ENCODE measurements at regions not wholly inside any gene's neighbourhood (a gene's known extent, or its start where the extent isn't known, plus 50 kb on each side); places are given as distances from the start of the nearest gene placed in this dataset.
"Not testable (repeated sequence)": the region's sequence is repeated elsewhere in the genome, so short reads cannot be mapped to it uniquely, and the experiment has no call there.

DNA sequence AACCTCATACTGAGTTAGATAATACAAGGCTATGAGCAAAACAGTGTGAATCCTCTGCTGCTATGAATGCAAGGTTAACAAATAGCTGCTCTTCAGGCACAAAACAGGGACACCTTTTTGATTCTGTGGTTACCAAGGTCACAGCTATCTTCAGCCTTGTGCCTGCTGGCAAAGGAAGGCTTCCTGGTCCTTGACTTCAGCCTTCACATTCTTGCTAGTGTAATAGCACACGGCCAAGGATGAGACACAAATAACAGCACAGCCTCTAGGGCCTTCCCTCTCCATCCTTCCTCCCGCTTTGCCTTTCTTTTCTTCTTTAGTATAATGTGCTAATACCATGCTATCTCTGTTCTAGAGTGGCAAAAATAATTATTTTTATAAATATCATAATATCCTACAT, 130.6 kb upstream of the CAV2 start:
- TF ChIP-seq SPI1 (IDR thresholded peaks at IDR 0.05; ENCODE audit: borderline replicate concordance, insufficient read depth, low read depth, low read length) (no peak), MTA2 (IDR thresholded peaks at IDR 0.05; ENCODE audit: low read depth) (no peak)
- ChIA-PET SMC1A (ENCODE audit: uncharacterized antibody, unreplicated experiment) (no interaction called here), RAD21 (ENCODE audit: unreplicated experiment) (interaction anchor here (0.6 kb wide), 1 partner anchor 128 kb away, joined by 3 read pairs; no protein-coding TSS in a partner anchor), POLR2A (no interaction called here), CTCF (no interaction called here)
- no peak overlapping the region for H3K27ac ChIP-seq (ENCODE audit: control insufficient read depth, insufficient read depth)
- H3K79me2 ChIP-seq (ENCODE audit: control insufficient read depth, insufficient read depth, low read length): no peaks in the 10 kb centered on the region
- H3K4me3 ChIP-seq: no peak overlapping the region
- 7% methylated on average over 2 of the region's 2 CpGs for WGBS (ENCODE audit: insufficient coverage, insufficient replicate concordance, low lambda C conversion rate, missing lambda C conversion rate)
- H3K36me3 ChIP-seq (ENCODE audit: control insufficient read depth in 2 of 2, insufficient read depth in 2 of 2, low read length in 1 of 2): no peaks in the 10 kb centered on the region
- H3K9me3 ChIP-seq (replicated peaks; ENCODE audit: control insufficient read depth, insufficient read depth, low read length): no peaks in the 10 kb centered on the region
- FAIRE-seq: no peak
- no peaks in the 10 kb centered on the region for H3K4me1 ChIP-seq (ENCODE audit: control insufficient read depth, insufficient read depth, low read length)
- H3K27me3 ChIP-seq (replicated peaks in 1 of 2; ENCODE audit: control insufficient read depth in 2 of 2, insufficient read depth in 2 of 2, low read length in 1 of 2): no peaks in the 10 kb centered on the region; a peak in 1 of 4 replicates
- H3K4me2 ChIP-seq (ENCODE audit: control insufficient read depth, insufficient read depth): no peak overlapping the region
- no peaks in the 10 kb centered on the region for H4K20me1 ChIP-seq (ENCODE audit: control insufficient read depth, insufficient read depth)
- ATAC-seq: no peak
- no peak for DNase-seq (ENCODE audit: low read depth, low spot score)
- BruUV-seq (replicated peaks): no TSS peak
- in situ Hi-C loops (cut with MboI) (no loop called here), intact Hi-C loops (cut with micrococcal nuclease; ENCODE audit: unreplicated experiment) (no loop called here)
- H3K9ac ChIP-seq (ENCODE audit: control insufficient read depth, insufficient read depth, low read length): no peak overlapping the region
- H2AFZ ChIP-seq (ENCODE audit: control insufficient read depth, low read depth, low read length): no peak overlapping the region

DNA sequence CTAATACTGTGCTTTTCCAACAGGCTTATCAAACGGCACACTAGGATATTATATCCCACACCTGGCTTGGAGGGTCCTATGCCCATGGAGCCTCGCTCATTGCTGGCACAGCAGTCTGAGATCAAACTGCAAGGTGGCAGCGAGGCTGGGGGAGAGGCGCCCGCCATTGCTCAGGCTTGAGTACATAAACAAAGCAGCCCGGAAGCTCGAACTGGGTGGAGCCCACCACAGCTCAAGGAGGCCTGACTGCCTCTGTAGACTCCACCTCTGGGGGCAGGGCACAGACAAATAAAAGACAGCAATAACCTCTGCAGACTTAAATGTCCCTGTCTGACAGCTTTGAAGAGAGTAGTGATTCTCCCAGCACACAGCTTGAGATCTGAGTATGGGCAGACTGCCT, 128.0 kb upstream of the CAV2 start:
- intact Hi-C loops (cut with micrococcal nuclease; ENCODE audit: unreplicated experiment); H3K27ac ChIP-seq (ENCODE audit: control insufficient read depth, insufficient read depth); H4K20me1 ChIP-seq (ENCODE audit: control insufficient read depth, insufficient read depth); SMC1A ChIA-PET (ENCODE audit: uncharacterized antibody, unreplicated experiment); H3K36me3 ChIP-seq (ENCODE audit: control insufficient read depth in 2 of 2, insufficient read depth in 2 of 2, low read length in 1 of 2); H3K4me2 ChIP-seq (ENCODE audit: control insufficient read depth, insufficient read depth); POLR2A ChIA-PET; H3K79me2 ChIP-seq (ENCODE audit: control insufficient read depth, insufficient read depth, low read length); H3K27me3 ChIP-seq (replicated peaks in 1 of 2; ENCODE audit: control insufficient read depth in 2 of 2, insufficient read depth in 2 of 2, low read length in 1 of 2); BruUV-seq (replicated peaks); H3K9me3 ChIP-seq (replicated peaks; ENCODE audit: control insufficient read depth, insufficient read depth, low read length); H2AFZ ChIP-seq (ENCODE audit: control insufficient read depth, low read depth, low read length); H3K9ac ChIP-seq (ENCODE audit: control insufficient read depth, insufficient read depth, low read length); CTCF ChIA-PET; FAIRE-seq; DNase-seq (ENCODE audit: low read depth, low spot score); H3K4me1 ChIP-seq (ENCODE audit: control insufficient read depth, insufficient read depth, low read length); ATAC-seq; in situ Hi-C loops (cut with MboI); RAD21 ChIA-PET (ENCODE audit: unreplicated experiment); H3K4me3 ChIP-seq: not testable (repeated sequence)
- WGBS (ENCODE audit: insufficient coverage, insufficient replicate concordance, low lambda C conversion rate, missing lambda C conversion rate): 70% methylated on average over 7 of the region's 7 CpGs

DNA sequence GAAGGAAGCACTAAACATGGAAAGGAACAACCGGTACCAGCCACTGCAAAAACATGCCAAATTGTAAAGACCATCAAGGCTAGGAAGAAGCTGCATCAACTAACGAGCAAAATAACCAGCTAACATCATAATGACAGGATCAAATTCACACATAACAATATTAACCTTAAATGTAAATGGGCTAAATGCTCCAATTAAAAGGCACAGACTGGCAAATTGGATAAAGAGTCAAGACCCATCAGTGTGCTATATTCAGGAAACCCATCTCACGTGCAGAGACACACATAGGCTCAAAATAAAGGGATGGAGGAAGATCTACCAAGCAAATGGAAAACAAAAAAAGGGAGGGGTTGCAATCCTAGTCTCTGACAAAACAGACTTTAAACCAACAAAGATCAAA, 126.3 kb upstream of the CAV2 start:
- DNase-seq (ENCODE audit: low read depth, low spot score); CTCF ChIA-PET; RAD21 ChIA-PET (ENCODE audit: unreplicated experiment); H3K27me3 ChIP-seq (replicated peaks in 1 of 2; ENCODE audit: control insufficient read depth in 2 of 2, insufficient read depth in 2 of 2, low read length in 1 of 2); H3K79me2 ChIP-seq (ENCODE audit: control insufficient read depth, insufficient read depth, low read length); H3K4me2 ChIP-seq (ENCODE audit: control insufficient read depth, insufficient read depth); H4K20me1 ChIP-seq (ENCODE audit: control insufficient read depth, insufficient read depth); H3K27ac ChIP-seq (ENCODE audit: control insufficient read depth, insufficient read depth); POLR2A ChIA-PET; H3K9me3 ChIP-seq (replicated peaks; ENCODE audit: control insufficient read depth, insufficient read depth, low read length); H3K9ac ChIP-seq (ENCODE audit: control insufficient read depth, insufficient read depth, low read length); H2AFZ ChIP-seq (ENCODE audit: control insufficient read depth, low read depth, low read length); H3K4me3 ChIP-seq; H3K4me1 ChIP-seq (ENCODE audit: control insufficient read depth, insufficient read depth, low read length); SMC1A ChIA-PET (ENCODE audit: uncharacterized antibody, unreplicated experiment); intact Hi-C loops (cut with micrococcal nuclease; ENCODE audit: unreplicated experiment); ATAC-seq; FAIRE-seq; H3K36me3 ChIP-seq (ENCODE audit: control insufficient read depth in 2 of 2, insufficient read depth in 2 of 2, low read length in 1 of 2); in situ Hi-C loops (cut with MboI); BruUV-seq (replicated peaks): not testable (repeated sequence)
- 0% methylated on average over 1 of the region's 3 CpGs for WGBS (ENCODE audit: insufficient coverage, insufficient replicate concordance, low lambda C conversion rate, missing lambda C conversion rate)
